DMS 273 (cell line): ENCODE measurements at regions not wholly inside any gene's neighbourhood (a gene's known extent, or its start where the extent isn't known, plus 50 kb on each side); places are given as distances from the start of the nearest gene placed in this dataset.
"Not testable (repeated sequence)": the region's sequence is repeated elsewhere in the genome, so short reads cannot be mapped to it uniquely, and the experiment has no call there.

ENCODE experiments used
- DNase-seq: peaks from one replicate; lab custom pipeline; 2025; ENCODE audit not compliant: unreplicated experiment; lab: John Stamatoyannopoulos, UW

GRCh38 chr1:8171751-8172464 lies 145.8 kb upstream of the ERRFI1 start:
- no peak for DNase-seq

GRCh38 chr1:8170059-8170835 lies 144.1 kb upstream of the ERRFI1 start:
- DNase-seq: no peak

- peak; percentile 93 for DNase-seq
Measured at GRCh38 chr1:8169364-8170058, 143.4 kb upstream of the ERRFI1 start.

GRCh38 chr1:8167936-8168335 lies 141.8 kb upstream of the ERRFI1 start:
- no peak for DNase-seq

DNA sequence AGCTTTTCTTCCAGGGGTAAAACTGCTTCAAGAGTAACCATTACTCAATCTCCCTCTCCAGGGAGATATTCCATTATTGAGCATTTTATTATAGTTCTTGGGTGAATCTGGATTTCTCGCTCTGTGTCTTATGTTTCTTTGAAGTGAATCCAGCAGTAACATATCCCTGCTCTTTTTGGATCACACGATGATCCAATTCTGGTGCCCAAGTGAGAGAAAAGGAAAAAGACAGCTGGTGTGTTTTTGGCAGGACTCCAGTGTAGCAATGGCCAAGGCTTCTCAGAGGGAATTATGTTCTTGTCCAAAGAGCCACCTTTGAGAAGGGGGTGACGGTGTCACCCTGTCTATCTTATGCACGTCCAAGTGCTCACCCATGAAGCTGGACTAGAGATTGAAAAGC lies 140.3 kb upstream of the ERRFI1 start:
- peak; percentile 58 for DNase-seq

DNA sequence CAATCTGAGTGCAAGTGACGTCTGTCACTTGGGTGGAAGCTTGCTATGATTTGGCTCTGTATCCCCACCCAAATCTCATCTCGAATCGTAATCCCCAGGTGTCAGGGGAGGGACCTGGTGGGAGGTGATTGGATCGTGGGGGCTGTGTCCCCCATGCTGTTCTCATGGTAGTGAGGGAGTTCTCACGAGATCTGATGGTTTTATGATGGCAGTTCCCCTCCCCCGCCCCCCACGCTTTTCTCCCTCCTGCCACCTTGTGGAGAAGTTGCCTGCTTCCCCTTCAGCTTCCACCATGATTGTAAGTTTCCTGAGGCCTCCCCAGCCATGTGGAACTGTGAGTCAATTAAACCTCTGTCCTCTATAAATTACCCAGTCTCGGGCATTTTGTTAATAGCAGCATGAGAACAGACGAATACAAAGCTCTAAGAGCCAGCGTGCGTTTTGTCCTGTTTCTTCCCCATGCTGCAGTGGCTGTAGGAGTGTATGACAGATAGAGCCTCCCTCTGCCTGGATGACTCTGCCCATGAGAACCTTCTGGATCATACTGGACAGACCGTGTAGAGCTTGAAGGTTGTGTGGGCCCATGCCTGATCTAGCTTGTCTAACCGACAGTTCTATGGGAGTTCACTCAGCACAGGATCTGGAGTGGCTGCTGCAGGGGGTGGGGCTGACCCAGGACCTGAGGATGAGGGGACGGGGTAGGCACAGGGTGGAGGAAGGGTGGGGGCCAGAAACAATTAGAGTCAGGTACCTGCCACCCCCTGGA lies 139.7 kb upstream of the ERRFI1 start:
- peak; percentile 12 for DNase-seq

DNA sequence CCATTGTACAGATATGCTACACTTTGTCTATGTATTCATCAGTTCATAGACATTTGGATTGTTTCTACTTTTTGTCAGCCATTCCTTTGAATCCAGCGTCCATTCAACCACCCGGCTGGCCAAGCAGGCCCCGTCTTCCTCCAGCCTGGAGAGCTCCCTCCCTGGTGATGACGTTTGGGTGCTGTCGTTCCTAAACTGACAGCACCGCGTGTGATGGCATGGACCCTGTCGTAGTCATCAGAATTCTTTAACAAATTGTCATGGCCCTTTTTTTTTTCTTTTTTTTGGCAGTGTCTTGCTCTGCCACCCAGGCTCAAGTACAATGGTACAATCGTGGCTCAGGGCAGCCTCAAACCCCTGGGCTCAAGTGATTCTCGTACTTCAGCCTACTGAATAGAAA lies 138.6 kb upstream of the ERRFI1 start:
- DNase-seq: no peak

DNA sequence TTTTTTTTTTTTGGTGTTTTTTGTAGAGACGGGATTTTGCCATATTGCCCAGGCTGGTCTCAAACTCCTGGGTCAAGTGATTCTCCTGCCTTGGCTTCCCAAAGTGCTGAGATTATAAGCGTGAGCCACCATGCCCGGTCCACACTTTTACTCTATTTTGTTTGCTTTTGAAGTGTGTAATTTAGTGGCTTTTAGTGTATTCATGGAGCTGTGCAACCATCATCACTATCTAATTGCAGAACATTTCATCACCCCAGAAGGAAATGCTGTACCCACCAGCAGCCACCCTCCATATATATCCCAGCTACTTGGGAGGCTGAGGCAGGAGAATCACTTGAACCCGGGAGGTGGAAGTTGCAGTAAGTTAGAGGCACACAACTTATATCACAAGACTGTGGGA lies 136.9 kb upstream of the ERRFI1 start:
- DNase-seq: no peak

GRCh38 chr1:8162168-8162567 lies 136.1 kb upstream of the ERRFI1 start:
- no peak for DNase-seq

GRCh38 chr1:8161546-8162105 lies 135.5 kb upstream of the ERRFI1 start:
- no peak for DNase-seq

- no peak for DNase-seq
Measured at GRCh38 chr1:8159470-8160024, 133.4 kb upstream of the ERRFI1 start.

DNA sequence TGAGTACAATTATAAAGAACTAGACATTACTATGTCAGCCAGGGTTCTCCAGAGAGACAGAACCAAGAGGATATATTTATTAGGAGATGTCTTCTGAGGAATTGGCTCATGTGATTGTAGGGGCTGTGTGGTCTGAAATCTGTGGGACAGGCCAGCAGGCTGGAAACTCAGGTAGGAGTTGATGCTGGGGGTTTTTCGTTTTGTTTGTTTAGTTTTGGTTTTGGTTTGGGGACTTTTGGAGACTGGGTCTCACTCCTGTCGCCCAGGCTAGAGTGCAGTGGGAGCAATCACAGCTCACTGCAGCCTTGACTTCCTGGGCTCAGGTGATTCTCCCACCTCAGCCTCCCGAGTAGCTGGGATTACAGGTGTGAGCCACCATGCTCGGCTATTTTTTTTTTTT lies 132.9 kb upstream of the ERRFI1 start:
- DNase-seq: no peak

- DNase-seq: no peak
Measured at GRCh38 chr1:8157765-8158164, 131.7 kb upstream of the ERRFI1 start.

GRCh38 chr1:8155528-8156186 lies 129.5 kb upstream of the ERRFI1 start:
- DNase-seq: no peak

DNA sequence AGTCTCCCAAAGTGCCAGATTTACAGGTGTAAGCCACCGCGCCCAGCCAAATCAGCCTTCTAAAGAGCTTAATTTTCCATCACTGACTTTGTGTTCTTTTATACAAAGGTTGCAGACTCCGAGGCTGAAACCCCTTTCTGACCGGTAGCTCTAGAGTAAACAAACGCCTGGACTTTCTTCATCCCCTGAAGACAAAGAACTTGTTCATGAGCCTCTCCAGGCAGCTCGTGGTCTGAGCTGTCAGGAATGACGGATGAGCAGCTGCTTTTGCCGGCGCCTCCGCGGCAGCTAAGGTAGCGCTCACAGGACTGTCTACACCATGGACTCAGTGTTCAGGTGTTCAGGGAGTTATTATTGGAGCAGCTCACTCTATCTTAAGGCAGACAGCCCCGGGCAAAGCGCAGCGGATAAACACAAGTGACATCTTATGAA lies 128.5 kb upstream of the ERRFI1 start:
- no peak for DNase-seq

DNA sequence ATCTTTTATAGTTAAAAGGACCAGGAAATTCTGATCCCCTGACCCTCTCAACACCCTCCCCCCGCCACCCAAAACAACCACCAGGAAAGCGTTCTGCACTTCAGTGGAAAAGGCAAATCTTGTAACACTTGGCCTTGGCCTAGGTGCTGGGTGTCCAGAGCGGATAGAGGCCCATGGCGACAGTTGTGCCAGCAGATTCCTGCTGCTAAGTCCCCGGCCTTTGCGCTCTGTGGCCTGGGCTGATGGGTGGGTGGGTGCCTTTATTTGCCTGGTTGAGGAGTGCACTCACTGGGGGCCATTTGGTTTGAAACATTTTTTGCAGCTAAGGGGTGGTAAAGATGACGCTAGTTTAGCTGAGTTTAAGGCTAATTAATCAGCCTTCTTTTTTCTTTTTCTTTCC lies 127.9 kb upstream of the ERRFI1 start:
- no peak for DNase-seq

GRCh38 chr1:8152731-8153702 lies 126.9 kb upstream of the ERRFI1 start:
- DNase-seq: no peak

DNA sequence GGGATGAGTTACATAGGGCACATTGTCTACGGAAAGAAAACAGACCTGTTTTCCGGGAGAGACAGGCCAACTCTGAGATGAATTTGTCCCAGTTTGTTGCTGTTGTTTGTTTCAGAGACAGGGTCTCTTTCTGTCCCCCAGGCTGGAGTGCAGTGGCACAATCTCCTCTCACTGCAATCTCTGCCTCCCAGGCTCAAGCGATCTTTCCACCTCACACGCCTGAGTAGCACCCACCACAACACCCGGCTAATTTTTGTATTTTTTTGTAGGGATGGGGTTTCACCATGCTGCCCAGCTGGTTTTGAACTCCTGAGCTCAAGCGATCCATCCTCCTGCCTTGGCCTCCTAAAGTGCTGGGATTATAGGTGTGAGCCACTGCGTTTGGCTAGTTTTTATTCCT lies 125.5 kb upstream of the ERRFI1 start:
- DNase-seq: no peak

GRCh38 chr1:8149756-8150155 lies 123.6 kb upstream of the ERRFI1 start:
- not testable (repeated sequence) for DNase-seq
